SK-N-MC (cell line): ENCODE measurements at regions not wholly inside any gene's neighbourhood (a gene's known extent, or its start where the extent isn't known, plus 50 kb on each side); places are given as distances from the start of the nearest gene placed in this dataset.

Source experiments
- EZH2 ChIP-seq: fragments of 200-600 bp; sonication (generic); IDR thresholded peaks from one replicate; pipeline ENCODE4 v1.6.1; 2017; ENCODE audit warnings: antibody characterized with exemption
- FOXP2 ChIP-seq: optimal IDR thresholded peaks from 2 replicates; pipeline ENCODE3; 2011; ENCODE audit warnings: mild to moderate bottlenecking, moderate library complexity; ENCODE audit not compliant: insufficient read depth; ENCODE audit errors: extremely low read length, control extremely low read depth
- POLR2AphosphoS5 ChIP-seq: IDR thresholded peaks from 2 replicates; pipeline ENCODE4 v1.6.1; 2012; ENCODE audit warnings: mild to moderate bottlenecking, low read depth, low read length, borderline replicate concordance

DNA sequence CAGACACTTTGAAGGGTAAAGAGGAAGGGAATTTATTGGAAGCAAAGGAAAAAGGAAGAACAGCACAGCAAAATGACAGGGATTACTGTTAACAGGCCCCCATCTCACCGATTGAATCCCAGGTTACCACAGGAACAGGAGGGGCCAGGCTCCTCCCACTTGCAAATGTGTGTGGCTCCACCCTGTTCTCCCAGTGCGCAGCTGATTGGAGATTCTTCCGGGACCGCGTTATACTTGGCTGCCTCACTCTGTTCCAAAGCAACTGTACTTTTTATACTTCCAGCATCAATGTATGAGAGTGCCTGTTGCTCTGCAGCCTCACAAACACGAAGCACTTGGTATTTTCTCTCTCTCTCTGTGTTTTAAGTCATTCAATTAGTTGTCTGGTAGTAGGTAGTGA lies 273.6 kb upstream of the MDGA2 start:
- no peak for TF ChIP-seq EZH2
- no peak for TF ChIP-seq FOXP2
- no peak for TF ChIP-seq POLR2AphosphoS5
